Left ventricle myocardium inferior (tissue), 1 donor: ENCODE measurements at regions not wholly inside any gene's neighbourhood (a gene's known extent, or its start where the extent isn't known, plus 50 kb on each side); places are given as distances from the start of the nearest gene placed in this dataset.
"Not testable (repeated sequence)": the region's sequence is repeated elsewhere in the genome, so short reads cannot be mapped to it uniquely, and the experiment has no call there.

Experiments used
- DNase-seq: peaks from one replicate; pipeline ENCODE4 v3.0.0-alpha.2; 2020
- H3K27ac ChIP-seq: fragments of 200-600 bp; replicated peaks from 2 replicates; pipeline ENCODE4 v1.8.0; 2021
- H3K27me3 ChIP-seq: fragments of 200-600 bp; 2 replicates; pipeline ENCODE4 v1.8.0; 2021; ENCODE audit warnings: low read depth
- H3K36me3 ChIP-seq: fragments of 200-600 bp; 2 replicates; pipeline ENCODE4 v1.8.0; 2021
- H3K4me1 ChIP-seq: fragments of 200-600 bp; 2 replicates; pipeline ENCODE4 v1.8.0; 2021
- H3K4me3 ChIP-seq: fragments of 200-600 bp; 2 replicates; pipeline ENCODE4 v1.8.0; 2021; ENCODE audit warnings: mild to moderate bottlenecking, moderate library complexity
- H3K9me3 ChIP-seq: fragments of 200-600 bp; replicated peaks from 2 replicates; pipeline ENCODE4 v1.8.0; 2021
- intact Hi-C: fragments of 100-400 bp; cut with micrococcal nuclease; formaldehyde crosslinking; loops from one replicate; pipeline ENCODE4 v1.11.0; 2022
- TF ChIP-seq, protein P1 (sequence below): fragments of 200-600 bp; IDR thresholded peaks from 2 replicates; pipeline ENCODE4 v1.8.0; 2021; ENCODE audit warnings: antibody characterized with exemption, mild to moderate bottlenecking, borderline replicate concordance
- donor health status: DM: no; HTN: yes; CAD: no; lungs with severe emphysema.

DNA sequence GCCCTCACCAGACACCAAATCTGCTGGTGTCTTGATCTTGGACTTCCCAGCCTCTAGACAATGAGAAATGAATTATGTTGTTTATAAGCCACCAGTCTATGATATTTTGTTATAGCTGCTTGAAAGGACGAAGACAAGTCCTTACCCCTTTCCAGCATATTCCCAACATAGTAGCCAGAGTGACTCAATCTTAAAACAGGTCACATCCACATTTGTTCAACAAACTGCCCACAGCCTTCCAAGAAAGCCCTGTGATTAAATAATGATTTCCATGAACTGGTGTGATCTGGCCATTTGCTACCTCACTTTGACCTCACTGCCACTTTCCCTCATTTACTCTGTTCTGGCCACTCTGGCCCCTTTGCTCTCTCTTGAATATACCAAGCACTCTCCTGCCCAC, 193.7 kb upstream of the CFAP20DC start:
- Histone ChIP-seq H3K9me3 (no peaks in the 10 kb centered on the region), H3K27ac (no peak overlapping the region), H3K27me3 (no peaks in the 10 kb centered on the region), H3K4me1 (peaks cover 24% of the 10 kb centered on the region), H3K4me3 (no peak overlapping the region), H3K36me3 (no peaks in the 10 kb centered on the region)
- intact Hi-C loops: no loop called here
- DNase-seq: no peak
- TF ChIP-seq, protein P1, sequence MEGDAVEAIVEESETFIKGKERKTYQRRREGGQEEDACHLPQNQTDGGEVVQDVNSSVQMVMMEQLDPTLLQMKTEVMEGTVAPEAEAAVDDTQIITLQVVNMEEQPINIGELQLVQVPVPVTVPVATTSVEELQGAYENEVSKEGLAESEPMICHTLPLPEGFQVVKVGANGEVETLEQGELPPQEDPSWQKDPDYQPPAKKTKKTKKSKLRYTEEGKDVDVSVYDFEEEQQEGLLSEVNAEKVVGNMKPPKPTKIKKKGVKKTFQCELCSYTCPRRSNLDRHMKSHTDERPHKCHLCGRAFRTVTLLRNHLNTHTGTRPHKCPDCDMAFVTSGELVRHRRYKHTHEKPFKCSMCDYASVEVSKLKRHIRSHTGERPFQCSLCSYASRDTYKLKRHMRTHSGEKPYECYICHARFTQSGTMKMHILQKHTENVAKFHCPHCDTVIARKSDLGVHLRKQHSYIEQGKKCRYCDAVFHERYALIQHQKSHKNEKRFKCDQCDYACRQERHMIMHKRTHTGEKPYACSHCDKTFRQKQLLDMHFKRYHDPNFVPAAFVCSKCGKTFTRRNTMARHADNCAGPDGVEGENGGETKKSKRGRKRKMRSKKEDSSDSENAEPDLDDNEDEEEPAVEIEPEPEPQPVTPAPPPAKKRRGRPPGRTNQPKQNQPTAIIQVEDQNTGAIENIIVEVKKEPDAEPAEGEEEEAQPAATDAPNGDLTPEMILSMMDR: no peak

DNA sequence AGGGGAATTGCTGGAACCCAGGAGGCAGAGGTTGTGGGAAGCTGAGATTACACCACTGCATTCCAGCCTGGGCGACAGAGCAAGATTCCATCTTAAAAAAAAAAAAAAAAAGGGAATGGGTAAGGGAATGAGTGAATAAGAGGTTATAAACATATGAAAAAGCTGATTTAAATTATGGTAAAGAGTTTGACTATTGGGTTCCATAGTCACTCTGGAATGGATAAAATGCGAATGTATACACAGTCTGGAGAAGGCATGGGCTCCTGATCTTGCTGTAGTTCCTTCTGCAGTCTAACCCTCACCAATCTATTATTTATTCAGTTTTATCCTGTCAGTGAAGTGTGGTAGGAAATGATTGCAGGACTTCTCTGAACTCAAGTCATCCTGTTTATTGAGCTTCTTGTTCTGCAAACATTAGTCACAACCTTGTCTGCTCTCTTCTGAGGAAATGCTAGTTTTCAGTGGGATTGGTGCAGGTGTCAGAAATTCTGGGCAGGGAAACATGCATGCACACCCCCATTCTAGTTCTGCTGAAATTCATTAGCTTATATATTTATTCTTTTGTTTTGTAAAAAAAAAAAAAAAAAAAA, 190.9 kb upstream of the CFAP20DC start:
- no peaks in the 10 kb centered on the region for H3K36me3 ChIP-seq
- H3K4me3 ChIP-seq: no peak overlapping the region
- H3K4me1 ChIP-seq: peaks cover 16% of the 10 kb centered on the region
- H3K27ac ChIP-seq: no peak overlapping the region
- TF ChIP-seq, protein P1: no peak
- intact Hi-C loops: no loop called here
- no peak for DNase-seq
- H3K27me3 ChIP-seq: no peaks in the 10 kb centered on the region
- no peaks in the 10 kb centered on the region for H3K9me3 ChIP-seq

DNA sequence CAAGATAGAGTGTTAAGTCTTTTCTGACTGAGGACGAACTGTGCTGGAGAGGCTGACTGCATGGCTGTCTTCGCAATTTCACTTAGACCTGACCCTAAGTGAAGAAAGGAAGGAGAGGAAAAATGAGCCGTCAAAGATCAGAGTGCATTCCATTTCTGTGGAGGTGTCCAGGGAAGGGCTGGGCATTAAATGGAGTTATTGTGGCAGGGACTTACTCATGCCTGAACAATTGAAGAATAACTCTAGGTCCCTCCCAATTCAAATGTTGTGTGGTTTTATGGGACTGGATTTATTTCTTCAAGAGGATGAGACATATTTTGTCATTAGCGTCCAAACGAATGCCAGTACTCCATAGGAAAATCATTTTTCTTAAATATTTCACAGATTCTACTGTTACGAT, 187.3 kb upstream of the CFAP20DC start:
- TF ChIP-seq, protein P1: no peak
- Histone ChIP-seq H3K4me3 (no peak overlapping the region), H3K36me3 (no peaks in the 10 kb centered on the region), H3K9me3 (no peaks in the 10 kb centered on the region), H3K4me1 (no peaks in the 10 kb centered on the region), H3K27me3 (no peaks in the 10 kb centered on the region), H3K27ac (no peak overlapping the region)
- DNase-seq: no peak
- intact Hi-C loops: no loop called here

DNA sequence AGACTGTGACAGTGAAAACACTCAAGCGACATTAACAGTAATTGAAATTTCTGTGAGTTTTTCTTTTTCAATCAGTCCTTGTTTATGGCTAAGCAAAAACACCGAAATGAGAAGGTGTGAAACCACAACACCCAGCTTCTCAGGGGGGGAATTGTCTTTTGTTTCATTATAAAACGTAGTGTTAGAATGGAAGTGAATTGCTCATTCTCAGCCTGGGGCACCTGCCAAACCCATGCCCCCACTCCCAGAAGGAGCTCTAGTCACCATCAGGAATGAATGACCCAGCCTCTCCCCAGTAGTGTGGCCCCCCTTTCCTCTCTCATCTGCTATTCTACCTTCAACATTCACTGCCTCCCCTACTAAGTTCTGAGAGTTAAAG, 185.8 kb upstream of the CFAP20DC start:
- Histone ChIP-seq H3K27me3 (no peaks in the 10 kb centered on the region), H3K27ac (no peak overlapping the region), H3K36me3 (no peaks in the 10 kb centered on the region), H3K4me1 (no peaks in the 10 kb centered on the region), H3K9me3 (peaks cover 8% of the 10 kb centered on the region), H3K4me3 (no peak overlapping the region)
- intact Hi-C loops: no loop called here
- TF ChIP-seq, protein P1: no peak
- DNase-seq: no peak

DNA sequence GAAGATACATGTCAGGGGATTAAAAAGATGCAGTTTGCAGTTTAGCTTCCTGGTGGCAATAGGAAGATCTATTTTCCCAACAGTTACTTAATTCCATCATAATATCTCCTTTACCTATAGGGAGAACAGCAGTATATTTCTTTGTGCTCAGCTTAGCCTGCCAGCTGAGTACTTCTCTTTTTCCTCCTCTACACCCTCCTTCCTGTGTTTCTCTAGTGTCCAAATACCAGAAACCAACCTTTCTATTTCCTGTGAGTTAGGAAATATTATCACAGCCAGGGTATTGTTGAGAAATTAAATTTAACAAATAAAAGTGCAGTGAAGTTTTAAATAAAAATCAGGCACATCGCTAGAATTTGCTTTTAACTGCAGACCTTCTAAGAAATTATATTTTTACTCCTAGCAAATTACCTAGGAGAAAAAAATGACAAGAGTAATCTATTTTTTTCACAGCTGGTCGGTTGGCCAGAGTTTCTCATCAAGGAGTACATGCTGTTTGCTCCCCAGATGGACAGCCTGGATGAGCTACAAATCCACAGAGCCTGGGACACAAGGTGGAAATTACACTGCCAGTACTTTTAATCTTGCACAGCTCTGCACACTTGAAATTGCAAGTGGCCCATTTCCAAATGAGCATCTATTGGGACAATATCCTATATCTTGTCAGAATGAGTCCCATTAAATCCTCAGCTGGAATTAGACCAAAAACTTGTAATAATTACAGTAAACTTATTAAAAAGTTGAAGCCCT, 185.2 kb upstream of the CFAP20DC start:
- TF ChIP-seq, protein P1: no peak
- no peak for DNase-seq
- intact Hi-C loops: no loop called here
- Histone ChIP-seq H3K36me3 (no peaks in the 10 kb centered on the region), H3K27ac (no peak overlapping the region), H3K27me3 (no peaks in the 10 kb centered on the region), H3K9me3 (peaks cover 13% of the 10 kb centered on the region), H3K4me3 (no peak overlapping the region), H3K4me1 (no peaks in the 10 kb centered on the region)

DNA sequence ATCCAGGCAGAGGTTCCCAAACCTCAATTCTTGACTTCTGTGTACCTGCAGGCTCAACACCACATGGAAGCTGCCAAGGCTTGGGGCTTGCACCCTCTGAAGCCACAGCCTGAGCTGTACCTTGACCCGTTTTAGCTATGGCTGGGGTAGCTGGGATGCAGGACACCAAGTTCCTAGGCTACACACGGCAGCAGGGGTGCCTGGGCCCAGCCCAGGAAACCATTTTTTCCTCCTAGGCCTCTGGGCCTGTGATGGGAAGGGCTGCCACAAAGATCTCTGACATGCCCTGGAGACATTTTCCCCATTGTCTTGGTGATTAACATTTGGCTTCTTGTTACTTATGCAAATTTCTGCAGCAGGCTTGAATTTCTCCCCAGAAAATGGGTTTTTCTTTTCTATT, 180.6 kb upstream of the CFAP20DC start:
- H3K27ac ChIP-seq, H3K36me3 ChIP-seq, H3K27me3 ChIP-seq, DNase-seq, H3K4me1 ChIP-seq, intact Hi-C loops, H3K4me3 ChIP-seq: not testable (repeated sequence)
- H3K9me3 ChIP-seq: peaks cover 18% of the 10 kb centered on the region
